Epithelial cell of proximal tubule (primary cell): ENCODE measurements at regions not wholly inside any gene's neighbourhood (a gene's known extent, or its start where the extent isn't known, plus 50 kb on each side); places are given as distances from the start of the nearest gene placed in this dataset.

ENCODE experiments used
- DNase-seq: peaks from one replicate; pipeline ENCODE4 v3.0.0-alpha.2; 2011; ENCODE audit warnings: low read depth
- H3K4me3 ChIP-seq: 2 replicates; pipeline ENCODE4 v1.5.1; 2011; ENCODE audit warnings: low read depth, mild to moderate bottlenecking, low read length
- TF ChIP-seq, protein P1 (sequence below): conservative IDR thresholded peaks from 2 replicates; pipeline ENCODE4 v1.5.1; 2012; ENCODE audit warnings: low read depth, mild to moderate bottlenecking, low read length

- no peak overlapping the region for H3K4me3 ChIP-seq
- no peak for DNase-seq
- TF ChIP-seq, protein P1, sequence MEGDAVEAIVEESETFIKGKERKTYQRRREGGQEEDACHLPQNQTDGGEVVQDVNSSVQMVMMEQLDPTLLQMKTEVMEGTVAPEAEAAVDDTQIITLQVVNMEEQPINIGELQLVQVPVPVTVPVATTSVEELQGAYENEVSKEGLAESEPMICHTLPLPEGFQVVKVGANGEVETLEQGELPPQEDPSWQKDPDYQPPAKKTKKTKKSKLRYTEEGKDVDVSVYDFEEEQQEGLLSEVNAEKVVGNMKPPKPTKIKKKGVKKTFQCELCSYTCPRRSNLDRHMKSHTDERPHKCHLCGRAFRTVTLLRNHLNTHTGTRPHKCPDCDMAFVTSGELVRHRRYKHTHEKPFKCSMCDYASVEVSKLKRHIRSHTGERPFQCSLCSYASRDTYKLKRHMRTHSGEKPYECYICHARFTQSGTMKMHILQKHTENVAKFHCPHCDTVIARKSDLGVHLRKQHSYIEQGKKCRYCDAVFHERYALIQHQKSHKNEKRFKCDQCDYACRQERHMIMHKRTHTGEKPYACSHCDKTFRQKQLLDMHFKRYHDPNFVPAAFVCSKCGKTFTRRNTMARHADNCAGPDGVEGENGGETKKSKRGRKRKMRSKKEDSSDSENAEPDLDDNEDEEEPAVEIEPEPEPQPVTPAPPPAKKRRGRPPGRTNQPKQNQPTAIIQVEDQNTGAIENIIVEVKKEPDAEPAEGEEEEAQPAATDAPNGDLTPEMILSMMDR, result no peak
Measured at GRCh38 chr5:9876451-9876850, 246.3 kb upstream of the TAS2R1 start.

- TF ChIP-seq, protein P1, result no peak
- no peak for DNase-seq
- no peak overlapping the region for H3K4me3 ChIP-seq
Measured at GRCh38 chr5:9869616-9870288, 239.6 kb upstream of the TAS2R1 start.

GRCh38 chr5:9865574-9865973 lies 235.4 kb upstream of the TAS2R1 start:
- DNase-seq, result no peak
- no peak overlapping the region for H3K4me3 ChIP-seq
- TF ChIP-seq, protein P1, result no peak

DNA sequence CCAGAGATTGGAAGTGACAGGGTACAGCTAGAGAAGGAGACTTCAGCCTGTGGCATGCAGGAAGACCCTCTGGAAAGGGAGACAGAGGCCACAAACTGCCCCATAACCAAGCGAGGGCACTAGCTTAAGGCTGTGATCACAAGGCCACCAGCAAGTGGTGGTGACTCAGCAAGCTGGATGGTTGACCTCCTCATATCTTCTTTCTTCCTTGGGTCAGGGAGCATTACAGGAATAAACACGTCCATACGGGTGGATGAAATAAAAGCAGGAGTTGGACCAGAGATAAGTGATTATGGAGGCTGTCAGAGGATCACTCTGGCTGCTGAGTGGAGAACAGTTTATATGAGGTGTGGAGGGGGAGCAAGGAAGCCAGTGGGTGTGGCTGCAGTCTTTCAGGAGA lies 234.6 kb upstream of the TAS2R1 start:
- TF ChIP-seq, protein P1, result no peak
- no peak overlapping the region for H3K4me3 ChIP-seq
- DNase-seq, result no peak

GRCh38 chr5:9863486-9863885 lies 233.3 kb upstream of the TAS2R1 start:
- TF ChIP-seq, protein P1, result no peak
- no peak for DNase-seq
- no peak overlapping the region for H3K4me3 ChIP-seq

DNA sequence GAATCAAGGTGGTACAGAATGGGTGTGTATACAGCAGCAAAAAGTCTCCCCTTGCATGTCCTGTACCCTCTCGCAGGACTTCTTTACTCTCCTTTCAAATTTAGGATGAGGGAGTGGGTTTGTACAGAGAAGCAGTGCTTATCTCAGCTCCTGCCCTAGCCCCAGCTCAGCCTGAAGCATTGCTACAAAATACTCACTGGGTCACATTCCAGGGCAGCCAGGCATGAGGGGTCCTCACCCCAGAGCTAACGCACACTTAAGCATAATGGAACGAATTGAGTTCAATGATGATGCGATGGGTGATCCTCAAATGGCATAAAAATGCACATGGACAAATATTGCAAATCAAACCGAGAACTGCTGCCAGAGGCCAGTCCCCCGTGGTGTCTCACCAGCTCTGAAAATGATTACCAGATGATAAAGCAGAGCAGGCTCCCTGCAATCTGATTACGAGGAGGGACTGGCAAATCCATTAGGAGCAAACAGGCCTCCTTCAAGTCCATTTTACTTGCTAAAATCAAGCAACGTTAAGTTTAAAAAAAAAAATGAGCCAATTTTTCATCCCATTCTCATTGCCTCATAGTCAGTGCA lies 231.6 kb upstream of the TAS2R1 start:
- TF ChIP-seq, protein P1, result no peak
- DNase-seq, result no peak
- H3K4me3 ChIP-seq, result no peak overlapping the region

DNA sequence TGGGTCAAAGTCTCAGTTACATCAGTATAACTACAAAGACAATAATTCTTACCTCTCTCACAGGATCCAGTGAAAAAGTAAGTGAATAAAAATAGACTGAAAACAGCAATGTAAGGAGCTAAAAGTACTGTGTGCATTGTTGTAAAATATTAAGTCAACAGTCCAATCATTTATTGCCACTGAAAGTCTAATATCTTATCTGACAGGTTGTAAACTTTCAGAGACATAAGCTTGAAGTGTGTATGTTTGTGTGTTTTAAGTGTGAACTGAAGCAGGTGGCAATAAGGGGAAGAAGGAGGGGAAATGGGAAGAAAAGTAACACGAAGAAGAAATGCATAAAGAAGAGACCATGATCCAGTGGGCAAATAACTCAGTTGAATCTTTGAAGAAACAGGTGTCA lies 229.7 kb upstream of the TAS2R1 start:
- DNase-seq, result no peak
- no peak overlapping the region for H3K4me3 ChIP-seq
- TF ChIP-seq, protein P1, result no peak
